Loucy (cell line): ENCODE measurements at regions not wholly inside any gene's neighbourhood (a gene's known extent, or its start where the extent isn't known, plus 50 kb on each side); places are given as distances from the start of the nearest gene placed in this dataset.

Experiments used
- CTCF ChIP-seq: fragments of 200-600 bp; sonication (generic); conservative IDR thresholded peaks from 2 replicates; pipeline ENCODE4 v1.5.1; 2014; ENCODE audit warnings: mild to moderate bottlenecking, antibody characterized with exemption, low read length
- EZH2phosphoT487 ChIP-seq: fragments of 200-600 bp; IDR thresholded peaks from 2 replicates; pipeline ENCODE4 v1.6.1; 2018; ENCODE audit warnings: antibody characterized with exemption, mild to moderate bottlenecking, moderate library complexity, borderline replicate concordance

DNA sequence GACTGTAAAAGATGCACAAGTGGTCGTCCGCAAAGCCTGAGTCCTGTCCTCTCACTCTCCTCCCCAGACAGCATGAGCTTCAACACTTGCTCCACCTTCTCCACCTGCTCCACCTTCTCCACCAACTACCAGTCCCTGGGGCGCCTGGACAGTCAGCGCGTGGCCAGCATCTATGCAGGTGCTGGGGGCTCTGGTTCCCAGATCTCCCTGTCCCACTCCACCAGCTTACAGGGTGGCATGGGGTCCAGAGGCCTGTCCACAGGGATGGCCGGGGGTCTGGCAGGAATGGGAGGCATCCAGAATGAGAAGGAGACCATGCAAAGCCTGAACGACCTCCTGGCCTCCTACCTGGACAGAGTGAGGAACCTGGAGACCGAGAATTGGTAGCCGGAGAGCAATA lies 162.2 kb upstream of the NT5E start:
- TF ChIP-seq CTCF (no peak), EZH2phosphoT487 (no peak)
